HG03520 (cell line): ENCODE measurements at regions not wholly inside any gene's neighbourhood (a gene's known extent, or its start where the extent isn't known, plus 50 kb on each side); places are given as distances from the start of the nearest gene placed in this dataset.
"Not testable (repeated sequence)": the region's sequence is repeated elsewhere in the genome, so short reads cannot be mapped to it uniquely, and the experiment has no call there.

Experiments used
- ATAC-seq: cut with Tn5 transposase; IDR thresholded peaks from one replicate; pipeline ENCODE4 v1.9.1; 2021; ENCODE audit warnings: mild to moderate bottlenecking, moderate library complexity; ENCODE audit not compliant: unreplicated experiment

DNA sequence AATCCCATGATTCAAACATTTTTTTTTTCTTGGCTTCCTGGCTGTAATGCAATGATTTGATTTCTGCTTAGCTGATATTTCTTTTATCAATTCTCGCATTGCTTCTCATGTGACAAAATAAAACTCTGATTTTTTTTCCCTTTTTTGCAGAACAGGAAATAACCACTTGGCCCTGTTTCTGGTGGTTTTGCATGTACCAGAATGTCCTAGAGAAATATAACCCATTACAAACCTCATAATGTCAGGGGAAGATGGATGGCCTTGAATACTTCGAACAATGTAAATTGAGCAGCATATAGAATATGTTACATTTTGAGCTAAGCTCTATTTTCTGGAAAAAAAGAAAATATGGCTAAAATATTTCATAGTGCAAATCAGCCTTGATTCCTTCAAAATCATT is 275.6 kb downstream of the RAP2B start:
- ATAC-seq, result no peak

DNA sequence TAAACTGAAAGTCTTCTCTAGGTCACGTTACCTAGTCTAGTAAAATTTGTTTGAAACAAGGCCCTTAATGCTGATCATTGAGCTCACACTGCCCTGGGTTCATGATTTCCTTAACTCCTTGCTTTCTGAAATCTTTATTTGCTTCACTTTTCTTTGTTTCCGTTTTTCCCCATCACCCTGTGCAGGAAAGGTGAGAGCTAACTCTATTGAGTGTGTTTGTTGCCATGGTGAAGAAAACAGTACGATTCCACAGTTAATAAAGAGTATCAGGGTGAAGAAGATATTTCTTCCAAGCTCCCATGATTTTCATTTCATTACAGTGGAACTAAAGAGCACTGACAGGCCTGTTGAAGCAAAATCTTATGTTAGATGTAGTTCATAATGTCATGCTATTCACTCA is 276.2 kb downstream of the RAP2B start:
- ATAC-seq, result no peak

DNA sequence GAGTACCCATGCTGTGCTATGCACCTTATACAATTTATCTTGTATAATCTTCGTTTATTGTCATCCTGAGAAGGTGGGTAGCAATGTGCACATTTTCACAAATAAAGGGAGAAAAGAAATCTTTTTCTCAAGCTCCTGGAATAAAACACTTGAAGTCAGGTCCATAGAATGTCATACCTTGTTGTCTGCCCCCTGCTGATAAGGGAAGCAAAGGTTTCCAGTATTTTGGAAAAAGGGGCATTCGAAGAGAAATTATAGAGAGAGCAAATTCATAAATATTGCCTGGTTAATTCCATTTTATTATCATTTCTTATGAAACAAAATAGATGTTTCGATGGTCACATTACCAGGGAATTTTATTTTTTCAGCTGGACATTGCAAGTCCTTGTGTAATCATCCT is 277.8 kb downstream of the RAP2B start:
- no peak for ATAC-seq

DNA sequence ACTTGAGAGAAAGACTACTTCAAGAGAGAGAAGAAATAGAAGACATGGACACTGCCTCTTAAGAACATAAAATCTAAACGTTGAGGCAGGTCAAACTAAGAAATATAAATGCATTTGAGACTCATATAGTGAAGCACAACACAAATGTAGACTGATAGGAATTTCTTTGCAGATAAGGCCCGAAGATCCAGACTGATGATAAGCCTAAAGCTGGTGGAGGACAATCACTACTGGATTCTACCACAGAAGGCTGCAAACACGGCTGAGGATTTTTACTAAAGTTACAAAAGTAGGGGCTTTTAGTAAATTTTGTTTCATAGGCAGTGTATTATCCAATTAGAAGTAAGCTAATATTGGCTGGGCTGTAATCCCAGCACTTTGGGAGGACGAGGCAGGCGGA is 278.3 kb downstream of the RAP2B start:
- no peak for ATAC-seq

DNA sequence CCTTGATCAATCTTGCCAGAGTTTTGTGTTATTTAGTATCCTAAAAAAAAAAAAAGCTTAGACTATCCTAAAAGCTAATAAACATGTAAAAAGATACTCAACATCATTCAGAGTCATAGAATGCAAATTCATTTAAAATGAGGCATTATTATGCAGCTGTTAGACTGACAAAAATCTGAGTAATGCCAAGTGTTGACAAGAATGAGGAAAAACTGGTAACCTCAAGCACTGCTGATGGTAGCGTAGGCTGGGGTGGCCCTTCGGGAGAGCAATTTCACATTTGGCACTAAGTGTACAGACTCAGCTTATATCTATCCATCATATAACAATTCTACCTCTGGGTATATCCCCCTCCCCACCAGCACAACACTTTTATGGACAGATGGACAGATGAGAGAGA is 280.4 kb downstream of the RAP2B start:
- no peak for ATAC-seq

DNA sequence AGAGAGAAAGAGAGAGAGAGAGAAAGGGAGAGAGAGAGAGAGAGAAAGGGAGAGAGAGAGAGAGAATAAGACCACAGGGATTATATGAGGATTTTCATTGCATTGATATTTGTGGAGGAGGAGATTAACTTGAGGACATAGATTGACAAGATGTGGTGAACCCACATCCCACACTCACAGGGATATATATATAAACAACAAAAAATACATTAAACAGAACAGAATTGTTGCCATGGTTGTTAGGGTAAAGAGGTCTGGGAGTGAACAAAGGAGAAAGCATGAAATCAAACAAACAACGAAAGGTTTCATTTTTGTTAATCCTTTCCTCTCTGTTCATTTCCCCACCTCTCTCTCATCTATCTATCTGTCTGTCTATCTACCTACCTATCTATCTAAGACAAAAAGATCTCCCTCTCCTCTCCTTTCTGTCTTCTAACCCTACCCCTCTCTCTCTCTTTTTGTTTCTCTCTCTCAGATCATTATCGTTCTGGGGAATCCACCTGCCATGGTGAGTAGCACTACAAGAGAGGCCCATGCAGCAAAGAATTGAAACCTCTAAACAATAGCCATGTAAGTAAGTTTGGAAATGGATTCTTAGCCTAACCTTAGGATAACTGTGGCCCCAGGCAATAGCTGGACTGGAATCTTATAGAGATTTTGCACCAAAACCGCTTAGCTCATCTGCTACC is 280.9 kb downstream of the RAP2B start:
- ATAC-seq, result no peak

DNA sequence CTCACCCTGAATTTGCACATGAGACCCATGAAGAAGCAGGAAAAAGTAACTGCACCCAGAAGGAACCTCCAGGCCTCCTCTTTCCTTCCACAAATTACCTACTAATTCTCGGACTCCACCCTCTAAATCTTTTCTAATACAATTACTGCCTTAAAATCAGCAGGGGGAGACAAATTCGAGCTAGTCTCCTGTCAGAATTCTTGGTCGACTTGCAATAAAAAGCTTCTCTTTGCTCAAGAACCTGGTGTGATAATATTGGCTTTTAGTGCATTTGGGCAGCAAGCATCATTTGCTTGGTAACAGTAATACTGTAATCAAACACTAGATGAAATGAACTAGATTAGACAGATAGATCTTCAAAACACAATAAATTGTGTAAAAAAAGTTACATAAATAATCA is 281.9 kb downstream of the RAP2B start:
- ATAC-seq, result no peak

DNA sequence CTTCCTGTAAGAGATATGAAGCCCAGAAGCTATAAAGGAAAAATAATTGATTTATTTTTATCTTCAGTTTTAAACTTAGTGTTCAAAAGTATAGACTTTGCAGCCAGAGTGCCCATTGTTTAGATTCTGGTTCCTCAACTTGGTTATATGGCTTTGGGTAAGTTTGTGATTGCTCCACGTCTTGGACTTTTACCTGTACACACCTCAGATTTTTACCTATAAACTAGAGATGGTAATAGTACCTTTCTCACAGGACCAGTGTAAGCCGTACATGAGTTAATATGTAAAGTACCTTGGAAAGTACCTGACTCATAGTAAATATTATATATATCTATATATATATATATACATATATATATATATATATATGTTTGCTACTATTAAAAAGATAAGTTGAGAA is 283.8 kb downstream of the RAP2B start:
- no peak for ATAC-seq

DNA sequence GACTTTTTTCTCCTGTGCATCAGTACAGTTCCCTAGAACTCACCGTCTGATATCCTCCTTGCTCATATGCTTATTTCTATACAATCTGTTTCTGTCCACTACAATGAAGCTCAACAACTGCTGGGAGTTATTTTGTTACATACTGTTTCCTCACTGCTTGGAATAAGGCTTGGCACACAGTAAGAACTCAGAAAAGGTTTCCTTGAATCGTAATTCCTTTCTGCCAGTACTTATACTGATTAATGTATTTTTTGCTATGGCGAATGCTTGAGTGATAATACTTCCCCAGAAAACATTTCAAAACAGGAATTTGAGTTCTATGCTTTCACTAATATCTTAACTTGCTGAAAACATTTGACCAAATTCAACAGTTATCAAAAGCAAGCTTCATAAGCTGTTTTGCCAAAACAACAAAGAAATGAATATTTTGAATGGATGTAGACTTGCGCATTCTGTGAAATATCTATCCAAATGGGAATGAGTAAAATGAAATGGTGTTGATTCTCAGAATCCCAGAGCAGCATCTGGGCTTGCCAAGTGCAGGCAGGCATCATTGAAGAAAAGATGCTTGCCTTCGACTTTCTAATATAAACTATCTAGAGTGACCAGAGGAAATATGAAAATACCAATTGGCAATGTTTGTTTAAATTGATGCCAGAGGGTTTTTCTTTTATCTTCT is 286.3 kb downstream of the RAP2B start:
- no peak for ATAC-seq

DNA sequence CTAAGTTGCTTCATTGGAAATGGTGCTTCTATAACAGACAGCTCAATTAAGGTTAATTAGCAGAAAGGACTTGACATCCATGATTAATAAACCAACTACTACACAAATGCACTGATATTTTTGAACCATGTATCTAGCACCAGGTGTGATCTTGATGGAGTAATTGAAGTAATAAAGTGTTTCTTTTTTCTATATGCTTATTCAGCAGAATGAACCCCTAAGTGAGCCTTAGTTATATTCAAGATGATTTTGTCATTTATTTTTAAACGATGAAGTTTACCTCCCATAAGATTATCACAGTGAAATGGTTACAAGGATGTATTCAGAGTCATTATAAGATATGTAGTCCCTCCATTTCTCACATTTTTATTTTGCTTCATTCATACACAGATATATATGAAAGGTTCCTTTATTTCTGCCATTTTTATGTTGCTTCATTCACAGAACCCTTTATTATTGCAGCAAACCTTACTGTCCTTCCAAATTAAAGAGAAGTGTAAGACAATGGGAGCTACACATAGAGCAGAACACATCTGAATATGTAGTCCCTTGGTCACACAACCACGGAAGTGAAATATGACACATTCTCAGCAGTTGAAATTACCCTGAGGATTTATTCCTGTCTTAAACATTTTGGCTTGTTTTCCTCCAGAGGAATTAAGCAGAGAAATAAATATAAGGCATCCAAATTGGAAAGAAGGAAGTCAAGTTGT is 295.0 kb downstream of the RAP2B start:
- ATAC-seq, result no peak

DNA sequence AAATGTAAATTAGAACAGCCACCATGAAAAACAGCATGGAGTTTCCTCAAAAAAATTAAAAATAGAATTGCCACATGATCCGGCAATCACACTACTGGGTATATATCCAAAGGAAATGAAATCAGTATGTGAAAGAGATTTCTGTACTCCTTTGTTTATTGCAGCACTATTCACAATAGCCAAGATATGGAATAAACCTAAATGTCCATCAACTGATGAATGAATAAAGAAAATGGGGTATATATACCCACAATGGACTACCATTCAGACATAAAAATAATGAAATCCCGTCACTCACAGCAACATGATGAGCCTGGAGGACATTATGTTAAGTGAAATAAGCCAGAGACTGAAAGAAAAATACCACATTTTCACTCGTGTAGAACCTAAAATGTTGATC is 296.9 kb downstream of the RAP2B start:
- no peak for ATAC-seq

DNA sequence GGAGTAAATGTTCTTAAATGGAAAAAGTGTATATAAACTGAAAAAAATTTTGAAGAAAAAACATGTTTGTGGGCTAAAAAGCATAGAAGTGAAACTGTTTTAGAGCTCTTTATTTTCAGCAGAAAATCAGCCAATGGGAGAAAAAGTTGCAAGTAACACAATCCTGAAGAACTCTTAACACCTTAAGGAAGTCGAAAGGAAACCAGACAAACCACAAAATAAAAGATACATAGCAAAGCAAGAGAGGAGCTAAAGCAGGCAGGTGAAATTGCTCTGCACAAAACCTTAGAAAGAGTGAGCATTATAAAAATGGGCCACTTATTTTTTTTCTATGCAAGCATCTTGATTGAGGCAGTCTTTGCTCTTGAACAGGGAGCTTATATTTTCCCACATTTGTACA is 300.5 kb downstream of the RAP2B start:
- no peak for ATAC-seq

DNA sequence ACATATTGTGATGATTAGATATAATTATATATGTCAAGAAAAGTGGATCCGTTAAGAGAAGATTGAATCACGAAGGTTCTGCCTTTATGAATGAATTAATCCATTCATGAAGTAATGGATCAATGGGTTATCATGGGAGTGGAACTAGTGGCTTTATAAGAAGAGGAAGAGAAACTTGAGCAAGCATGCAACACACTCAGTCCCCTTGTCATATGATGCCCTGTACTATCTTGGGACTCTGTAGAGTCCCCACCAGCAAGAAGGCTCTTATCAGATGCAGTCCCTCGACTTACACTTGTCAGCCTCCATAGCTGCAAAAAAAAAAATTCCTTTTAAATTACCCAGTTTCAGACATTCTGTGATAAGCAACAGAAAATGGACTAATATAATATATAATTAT is 301.9 kb downstream of the RAP2B start:
- peak; percentile 95 for ATAC-seq

DNA sequence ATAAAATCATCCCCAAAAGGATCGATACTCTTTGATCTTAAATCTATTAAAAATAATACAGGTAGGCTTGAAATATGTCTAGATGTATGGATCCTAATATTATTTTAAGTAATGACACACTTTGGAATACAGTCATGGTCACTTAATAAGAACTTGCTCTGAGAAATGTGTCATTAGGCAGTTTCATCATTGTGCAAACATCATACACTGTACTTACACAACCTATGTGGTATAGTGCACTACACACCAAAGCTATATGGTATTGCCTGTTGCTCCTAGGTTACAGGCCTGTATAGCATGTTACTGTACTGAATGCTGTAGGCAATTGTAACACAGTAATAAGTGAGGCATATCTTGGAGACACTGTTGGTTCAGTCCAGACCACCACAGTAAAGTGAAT is 307.1 kb downstream of the RAP2B start:
- ATAC-seq, result no peak

DNA sequence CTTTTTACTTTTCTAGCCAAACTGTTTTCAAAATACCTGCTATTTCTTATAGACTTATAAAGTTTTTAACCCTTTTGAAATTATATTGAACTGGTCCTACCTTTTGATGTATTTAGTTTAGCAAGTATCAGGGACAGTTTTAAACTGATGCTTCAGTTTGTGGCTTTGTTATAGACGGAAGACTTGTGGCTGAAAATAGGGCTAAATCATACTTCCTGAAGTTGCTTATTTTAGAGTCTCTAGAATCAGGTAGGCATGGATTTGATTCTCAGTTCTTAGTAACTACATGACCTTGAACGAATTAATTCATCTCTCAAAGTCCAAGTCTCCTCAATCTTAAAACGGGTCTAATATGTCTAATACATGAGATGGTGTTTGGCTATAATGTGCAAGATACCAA is 322.8 kb downstream of the RAP2B start:
- ATAC-seq, result no peak

DNA sequence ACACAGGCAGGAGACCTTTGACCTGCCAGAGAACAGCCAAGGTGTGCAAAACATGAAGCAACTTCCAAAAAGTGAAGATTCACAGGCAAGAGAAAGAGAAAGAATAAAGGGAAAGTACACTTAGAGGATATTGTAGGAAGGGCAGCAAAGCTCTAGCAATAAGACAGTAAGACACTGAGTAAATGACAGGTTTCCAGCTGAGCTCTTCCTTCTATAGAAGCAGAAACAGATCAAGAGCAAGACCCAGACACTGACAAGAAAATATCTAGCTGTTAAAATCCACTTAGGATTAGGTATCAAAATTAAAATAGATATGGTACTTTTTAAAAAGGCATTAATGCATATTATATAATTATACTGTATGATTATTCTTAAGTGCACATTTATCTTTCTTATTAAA is 333.4 kb downstream of the RAP2B start:
- no peak for ATAC-seq

DNA sequence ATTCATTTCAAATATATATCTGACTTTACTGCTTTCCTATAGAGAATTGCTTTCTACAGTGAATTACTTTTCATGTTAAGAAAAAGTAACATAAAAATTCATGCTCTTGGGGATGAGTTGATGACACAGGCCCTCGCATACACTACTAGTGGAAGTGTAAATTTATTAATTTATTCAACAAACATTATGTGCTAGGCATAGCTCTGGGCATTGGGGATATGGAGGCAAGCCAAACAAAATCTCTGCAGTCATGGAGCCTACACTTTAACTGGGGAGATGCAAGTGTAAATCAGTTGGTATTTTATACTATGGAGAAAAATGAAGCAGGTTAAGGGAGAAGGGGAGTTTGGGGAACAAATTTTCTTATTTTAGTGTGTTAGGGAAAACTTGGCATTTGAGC is 340.7 kb downstream of the RAP2B start:
- no peak for ATAC-seq

DNA sequence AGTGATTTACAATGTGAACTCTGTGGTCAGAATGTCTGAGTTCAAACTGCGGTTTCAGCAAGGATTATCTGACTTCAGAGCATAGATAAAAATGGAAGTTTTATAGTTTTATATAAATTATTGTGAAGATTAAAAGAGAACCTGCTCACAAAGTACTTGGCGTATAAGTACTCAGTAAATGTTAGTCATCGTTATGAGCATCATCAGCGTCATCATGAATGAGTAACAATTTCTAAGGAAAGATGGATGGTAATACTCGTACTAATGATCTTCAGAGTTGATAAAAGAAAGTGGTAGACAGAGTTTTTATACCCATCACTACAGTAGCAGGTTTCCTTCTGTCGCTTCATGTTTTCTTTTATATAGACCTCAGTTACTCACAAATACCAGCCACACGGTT is 341.8 kb downstream of the RAP2B start:
- no peak for ATAC-seq

DNA sequence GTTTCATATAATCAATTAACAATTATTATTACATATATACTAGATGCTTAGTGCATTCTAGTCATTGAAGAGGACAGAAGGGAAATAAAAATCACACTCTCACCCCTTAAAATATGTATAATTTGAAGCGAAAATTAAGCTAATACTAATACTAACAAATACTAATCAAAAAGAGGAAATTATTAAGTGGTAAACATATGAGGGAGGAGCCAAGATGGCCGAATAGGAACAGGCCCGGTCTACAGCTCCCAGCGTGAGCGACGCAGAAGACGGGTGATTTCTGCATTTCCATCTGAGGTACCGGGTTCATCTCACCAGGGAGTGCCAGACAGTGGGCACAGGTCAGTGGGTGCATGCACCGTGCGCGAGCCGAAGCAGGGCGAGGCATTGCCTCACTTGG is 344.2 kb downstream of the RAP2B start:
- ATAC-seq, result not testable (repeated sequence)

DNA sequence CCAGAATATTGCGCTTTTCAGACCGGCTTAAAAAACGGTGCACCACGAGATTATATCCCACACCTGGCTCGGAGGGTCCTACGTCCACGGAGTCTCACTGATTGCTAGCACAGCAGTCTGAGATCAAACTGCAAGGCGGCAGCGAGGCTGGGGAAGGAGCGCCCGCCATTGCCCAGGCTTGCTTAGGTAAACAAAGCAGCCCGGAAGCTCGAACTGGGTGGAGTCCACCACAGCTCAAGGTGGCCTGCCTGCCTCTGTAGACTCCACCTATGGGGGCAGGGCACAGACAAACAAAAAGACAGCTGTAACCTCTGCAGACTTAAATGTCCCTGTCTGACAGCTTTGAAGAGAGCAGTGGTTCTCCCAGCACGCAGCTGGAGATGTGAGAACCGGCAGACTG is 344.7 kb downstream of the RAP2B start:
- not testable (repeated sequence) for ATAC-seq

DNA sequence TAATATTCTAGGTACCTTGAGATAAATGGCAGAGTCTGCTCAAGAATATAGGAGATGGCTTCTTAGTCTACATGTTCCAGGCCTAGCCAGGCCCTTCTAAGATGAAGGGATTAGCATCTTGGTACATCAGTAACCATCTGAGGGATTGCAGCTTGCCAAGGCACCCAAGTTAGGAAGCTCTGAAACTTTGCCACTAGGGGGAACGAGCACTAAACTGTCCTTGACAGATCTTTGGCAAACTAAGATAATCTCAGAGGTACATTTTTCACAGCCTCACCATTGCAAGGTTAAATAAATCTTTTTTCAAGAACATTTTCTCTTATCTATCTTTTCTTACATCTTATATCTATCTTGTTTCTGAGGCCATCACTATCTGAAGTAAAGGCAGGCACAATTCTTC is 351.2 kb downstream of the RAP2B start:
- no peak for ATAC-seq

DNA sequence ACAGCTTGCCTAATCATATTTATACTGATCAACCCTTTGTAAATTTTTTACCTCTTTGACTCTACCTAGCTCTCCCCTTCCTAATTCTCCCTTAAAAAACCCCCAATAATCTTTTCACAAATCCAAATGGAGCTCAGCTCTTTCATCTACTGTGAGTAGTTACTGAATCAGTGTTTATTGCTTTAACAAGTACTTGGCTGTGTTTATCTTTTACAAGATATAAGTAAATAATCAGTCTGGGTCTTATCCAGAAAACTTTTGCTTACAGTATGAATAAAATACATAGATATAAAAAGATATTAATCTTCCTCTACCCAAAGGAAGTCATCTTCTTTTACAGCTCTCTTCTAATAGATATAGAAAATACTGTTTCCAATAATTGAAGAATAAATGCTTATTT is 366.4 kb downstream of the RAP2B start:
- ATAC-seq, result no peak
